Neuron (in vitro differentiated cells): ENCODE measurements at regions not wholly inside any gene's neighbourhood (a gene's known extent, or its start where the extent isn't known, plus 50 kb on each side); places are given as distances from the start of the nearest gene placed in this dataset.

Experiments
- H2AFZ ChIP-seq: one replicate; pipeline ENCODE4 v1.6.1; 2013; ENCODE audit warnings: low read depth, mild to moderate bottlenecking, inconsistent platforms, low read length, moderate library complexity
- H3K27me3 ChIP-seq: one replicate; pipeline ENCODE4 v1.6.1; 2013; ENCODE audit warnings: low read length; ENCODE audit not compliant: insufficient read depth
- H3K36me3 ChIP-seq: one replicate; pipeline ENCODE4 v1.6.1; 2013; ENCODE audit warnings: low read length; ENCODE audit not compliant: insufficient read depth
- H3K4me1 ChIP-seq: one replicate; pipeline ENCODE4 v1.6.1; 2013; ENCODE audit warnings: low read length; ENCODE audit not compliant: insufficient read depth
- H3K4me3 ChIP-seq: 2 replicates; pipeline ENCODE4 v1.5.1; 2013; ENCODE audit warnings: mild to moderate bottlenecking, low read length, moderate library complexity
- H3K9me3 ChIP-seq: one replicate; pipeline ENCODE4 v1.6.1; 2013; ENCODE audit warnings: low read length

DNA sequence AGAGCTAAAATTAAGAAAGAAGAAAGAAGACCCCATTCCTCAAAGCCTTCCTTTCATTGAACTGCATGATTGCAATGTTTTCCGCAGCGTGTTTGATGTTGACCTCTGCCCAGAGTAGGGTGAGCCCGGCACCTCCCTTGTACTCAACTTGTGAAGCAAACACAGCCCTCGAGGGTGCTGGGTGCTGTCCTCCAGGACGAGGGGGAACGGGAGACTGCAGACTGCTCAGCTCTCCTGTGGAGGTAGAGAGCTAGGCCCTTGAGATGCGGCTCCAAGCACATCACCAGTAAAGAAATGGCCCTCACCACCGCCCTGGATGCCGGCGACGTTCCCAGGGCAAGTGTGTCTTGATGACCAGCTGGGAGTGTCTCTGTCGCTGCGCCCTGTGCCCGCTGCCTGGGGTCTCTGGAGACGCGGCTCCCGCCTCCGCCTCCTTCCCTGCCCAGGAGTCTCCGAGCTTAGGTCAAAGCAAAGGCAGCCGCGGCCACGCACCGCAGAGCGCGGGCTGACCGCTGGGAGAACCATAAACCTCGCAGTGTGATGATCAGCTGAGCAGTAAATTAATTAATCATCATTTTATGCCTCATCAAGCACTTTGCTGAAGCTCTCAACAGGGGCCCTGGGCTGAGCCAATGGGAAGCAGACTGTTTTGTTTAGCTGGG is 108.7 kb downstream of the IRX2 start:
- H3K9me3 ChIP-seq, result peaks cover 5% of the 10 kb centered on the region
- no peaks in the 10 kb centered on the region for H3K27me3 ChIP-seq
- no peak overlapping the region for H2AFZ ChIP-seq
- no peak overlapping the region for H3K4me3 ChIP-seq
- no peaks in the 10 kb centered on the region for H3K36me3 ChIP-seq
- H3K4me1 ChIP-seq, result peaks cover 7% of the 10 kb centered on the region

DNA sequence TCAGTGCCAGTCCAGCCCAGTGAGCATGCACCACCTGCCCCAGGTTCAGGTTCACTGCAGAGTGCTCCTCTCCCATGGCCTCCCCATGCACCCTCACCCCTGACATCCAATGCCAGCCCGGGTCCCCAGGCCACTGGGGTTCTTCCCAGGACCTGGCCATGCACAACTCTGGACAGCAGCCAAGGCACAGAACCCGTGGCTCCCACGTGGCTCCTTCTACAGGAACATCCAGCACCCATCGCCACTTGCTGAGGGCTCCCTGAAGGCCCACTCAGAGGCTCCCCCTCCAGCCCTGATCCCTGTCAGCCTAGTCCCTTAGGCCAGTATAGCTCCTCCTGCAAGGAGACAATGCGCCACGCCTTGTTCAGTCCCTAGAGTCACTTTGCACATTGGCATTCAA is 110.8 kb downstream of the IRX2 start:
- H2AFZ ChIP-seq, result no peak overlapping the region
- peaks cover 5% of the 10 kb centered on the region for H3K9me3 ChIP-seq
- H3K27me3 ChIP-seq, result no peaks in the 10 kb centered on the region
- peaks cover 7% of the 10 kb centered on the region for H3K4me1 ChIP-seq
- H3K36me3 ChIP-seq, result no peaks in the 10 kb centered on the region
- H3K4me3 ChIP-seq, result no peak overlapping the region

DNA sequence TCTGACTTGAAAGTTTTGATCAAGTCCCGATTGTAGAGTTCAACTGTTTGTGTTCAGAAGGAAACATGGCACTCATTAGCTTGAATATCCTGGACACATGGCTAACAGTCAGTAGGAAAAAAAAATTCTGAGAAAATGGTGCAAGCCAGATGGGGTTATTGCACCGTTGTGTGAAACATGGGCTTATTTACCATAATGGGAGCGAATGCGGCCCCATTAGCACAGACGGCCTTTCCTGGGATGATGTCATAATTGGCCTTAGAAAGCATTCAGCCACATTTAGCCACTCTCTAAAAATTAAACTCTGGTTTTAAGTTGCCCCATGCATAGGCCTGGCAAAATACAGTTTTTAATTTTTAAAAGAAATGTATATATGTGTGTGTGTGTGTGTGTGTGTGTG is 112.1 kb downstream of the IRX2 start:
- Histone ChIP-seq H3K27me3 (no peaks in the 10 kb centered on the region), H3K9me3 (peaks cover 2% of the 10 kb centered on the region), H2AFZ (no peak overlapping the region), H3K36me3 (no peaks in the 10 kb centered on the region), H3K4me3 (no peak overlapping the region), H3K4me1 (peaks cover 12% of the 10 kb centered on the region)

DNA sequence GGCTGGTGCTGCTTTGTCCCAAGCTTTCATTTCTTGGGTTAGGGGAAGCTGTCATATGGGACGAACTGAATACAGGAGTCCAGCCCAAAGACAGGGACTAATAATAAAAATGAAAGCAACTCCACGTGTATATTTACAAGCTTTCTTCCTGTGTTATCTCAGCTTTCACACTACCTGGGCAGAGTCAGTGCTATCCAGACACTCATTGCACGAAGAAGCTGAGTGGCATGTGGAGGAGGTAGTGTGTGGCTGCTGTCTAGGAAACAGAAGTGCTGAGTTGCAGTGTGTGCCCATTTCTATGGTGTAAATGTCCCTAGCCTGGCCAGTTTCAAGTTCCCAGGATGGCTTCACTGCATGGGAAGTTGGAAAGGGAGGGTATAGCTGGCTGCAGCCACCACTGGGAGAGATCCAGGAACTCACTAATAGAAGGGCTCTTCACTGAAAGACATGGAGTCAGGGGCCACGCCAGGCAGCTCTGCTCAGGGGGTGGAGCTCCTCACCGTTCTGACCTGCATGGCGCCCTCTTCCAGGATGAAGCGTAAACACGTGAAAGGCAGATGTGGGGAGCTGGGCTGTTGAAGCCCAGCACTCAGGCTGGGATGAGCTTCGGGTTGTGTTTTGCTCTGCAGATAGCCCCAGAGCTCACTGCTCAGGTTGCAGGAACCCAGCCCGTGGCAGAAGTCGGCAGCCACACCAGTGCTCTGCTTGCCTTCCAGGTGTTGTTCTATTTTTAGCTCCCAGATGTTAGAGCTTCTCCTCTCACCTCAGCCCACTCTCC is 116.9 kb downstream of the IRX2 start:
- Histone ChIP-seq H3K4me1 (peaks cover 16% of the 10 kb centered on the region), H3K9me3 (no peaks in the 10 kb centered on the region), H3K36me3 (no peaks in the 10 kb centered on the region), H2AFZ (no peak overlapping the region), H3K27me3 (no peaks in the 10 kb centered on the region), H3K4me3 (no peak overlapping the region)

- H3K4me1 ChIP-seq, result peaks cover 13% of the 10 kb centered on the region
- no peaks in the 10 kb centered on the region for H3K9me3 ChIP-seq
- H3K4me3 ChIP-seq, result no peak overlapping the region
- no peaks in the 10 kb centered on the region for H3K27me3 ChIP-seq
- no peaks in the 10 kb centered on the region for H3K36me3 ChIP-seq
- no peak overlapping the region for H2AFZ ChIP-seq
Measured at GRCh38 chr5:2633992-2634391, 117.5 kb downstream of the IRX2 start.

- no peaks in the 10 kb centered on the region for H3K27me3 ChIP-seq
- no peak overlapping the region for H2AFZ ChIP-seq
- no peak overlapping the region for H3K4me3 ChIP-seq
- no peaks in the 10 kb centered on the region for H3K9me3 ChIP-seq
- no peaks in the 10 kb centered on the region for H3K36me3 ChIP-seq
- peaks cover 9% of the 10 kb centered on the region for H3K4me1 ChIP-seq
Measured at GRCh38 chr5:2631758-2632157, 119.7 kb downstream of the IRX2 start.

DNA sequence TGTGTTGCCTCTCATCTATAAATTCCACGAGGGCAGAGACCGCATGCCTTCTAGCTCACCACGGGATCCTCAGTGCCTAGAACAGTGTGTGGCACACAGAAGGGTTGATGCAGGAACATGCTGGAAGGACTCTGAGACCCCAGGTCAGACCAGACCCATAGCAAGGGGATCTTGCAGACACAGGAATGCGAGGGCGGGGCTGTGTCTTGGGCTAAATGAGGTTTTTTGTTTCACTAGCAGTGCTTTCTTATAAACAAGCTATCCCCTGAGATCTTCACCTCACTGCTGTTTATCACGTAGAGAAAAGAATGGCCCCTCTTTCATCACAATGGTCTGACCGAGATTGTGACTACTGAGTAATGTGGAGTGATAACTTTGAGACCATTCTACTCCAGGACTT is 122.4 kb downstream of the IRX2 start:
- Histone ChIP-seq H3K4me1 (peaks cover 4% of the 10 kb centered on the region), H3K36me3 (no peaks in the 10 kb centered on the region), H2AFZ (no peak overlapping the region), H3K4me3 (no peak overlapping the region), H3K9me3 (no peaks in the 10 kb centered on the region), H3K27me3 (no peaks in the 10 kb centered on the region)

DNA sequence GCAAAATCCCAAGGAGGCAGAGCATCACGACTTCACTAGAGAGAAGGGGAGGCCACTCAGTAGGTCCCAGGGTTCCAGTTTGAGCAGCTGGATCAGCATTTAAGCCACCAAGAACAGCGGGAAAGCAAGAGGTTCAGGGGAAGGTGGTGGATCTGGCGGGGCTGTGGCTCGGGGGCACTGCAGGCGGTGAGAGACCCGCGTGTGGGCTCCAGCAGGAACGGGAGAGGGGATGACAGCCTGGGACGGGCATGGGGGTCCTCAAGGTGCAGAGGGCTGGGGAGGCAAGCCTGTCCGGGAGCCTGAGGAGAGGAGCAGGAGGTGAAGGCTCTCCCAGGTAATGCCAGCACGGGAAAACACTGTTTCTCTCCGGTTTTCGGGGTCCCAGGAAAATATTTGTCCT is 123.6 kb downstream of the IRX2 start:
- Histone ChIP-seq H3K4me1 (peaks cover 4% of the 10 kb centered on the region), H3K27me3 (no peaks in the 10 kb centered on the region), H2AFZ (no peak overlapping the region), H3K9me3 (no peaks in the 10 kb centered on the region), H3K36me3 (no peaks in the 10 kb centered on the region), H3K4me3 (no peak overlapping the region)

GRCh38 chr5:2626572-2626971 is 124.9 kb downstream of the IRX2 start:
- H3K4me1 ChIP-seq, result peaks cover under 1% of the 10 kb centered on the region
- H3K36me3 ChIP-seq, result no peaks in the 10 kb centered on the region
- H3K27me3 ChIP-seq, result no peaks in the 10 kb centered on the region
- no peak overlapping the region for H3K4me3 ChIP-seq
- H2AFZ ChIP-seq, result no peak overlapping the region
- no peaks in the 10 kb centered on the region for H3K9me3 ChIP-seq

GRCh38 chr5:2622866-2623265 is 128.6 kb downstream of the IRX2 start:
- H3K9me3 ChIP-seq, result no peaks in the 10 kb centered on the region
- H3K4me1 ChIP-seq, result no peaks in the 10 kb centered on the region
- H3K4me3 ChIP-seq, result no peak overlapping the region
- H3K36me3 ChIP-seq, result no peaks in the 10 kb centered on the region
- no peaks in the 10 kb centered on the region for H3K27me3 ChIP-seq
- no peak overlapping the region for H2AFZ ChIP-seq

- Histone ChIP-seq H3K27me3 (no peaks in the 10 kb centered on the region), H3K4me1 (no peaks in the 10 kb centered on the region), H2AFZ (no peak overlapping the region), H3K9me3 (no peaks in the 10 kb centered on the region), H3K36me3 (no peaks in the 10 kb centered on the region), H3K4me3 (no peak overlapping the region)
Measured at GRCh38 chr5:2621631-2622030, 129.8 kb downstream of the IRX2 start.

GRCh38 chr5:2619216-2619615 is 132.3 kb downstream of the IRX2 start:
- H3K27me3 ChIP-seq, result no peaks in the 10 kb centered on the region
- H3K4me1 ChIP-seq, result no peaks in the 10 kb centered on the region
- H3K36me3 ChIP-seq, result no peaks in the 10 kb centered on the region
- no peaks in the 10 kb centered on the region for H3K9me3 ChIP-seq
- H2AFZ ChIP-seq, result no peak overlapping the region
- no peak overlapping the region for H3K4me3 ChIP-seq

- Histone ChIP-seq H3K9me3 (no peaks in the 10 kb centered on the region), H3K27me3 (no peaks in the 10 kb centered on the region), H3K4me1 (peaks cover 3% of the 10 kb centered on the region), H2AFZ (no peak overlapping the region), H3K36me3 (no peaks in the 10 kb centered on the region), H3K4me3 (no peak overlapping the region)
Measured at GRCh38 chr5:2617461-2617860, 134.0 kb downstream of the IRX2 start.

DNA sequence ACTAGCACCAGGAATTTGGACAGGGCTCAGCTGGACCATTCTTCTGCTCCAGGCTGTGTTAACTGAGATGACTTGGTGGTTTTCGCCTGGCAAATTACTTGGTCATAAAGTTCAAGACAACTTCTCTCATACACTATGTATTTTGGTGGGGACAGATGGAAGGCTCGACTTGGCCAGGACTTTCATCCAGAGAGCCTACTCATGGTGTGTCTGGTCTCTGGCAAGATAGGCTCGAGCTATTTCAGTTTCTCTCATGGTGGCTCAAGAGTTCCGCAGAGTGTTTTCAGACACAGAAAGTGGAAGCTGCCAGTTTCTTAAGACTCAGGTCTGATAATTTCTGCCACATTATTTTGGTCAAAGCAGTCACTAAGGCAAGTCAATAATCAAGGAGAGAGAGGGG is 135.6 kb downstream of the IRX2 start:
- H3K27me3 ChIP-seq, result no peaks in the 10 kb centered on the region
- no peak overlapping the region for H3K4me3 ChIP-seq
- no peak overlapping the region for H2AFZ ChIP-seq
- H3K36me3 ChIP-seq, result no peaks in the 10 kb centered on the region
- H3K9me3 ChIP-seq, result no peaks in the 10 kb centered on the region
- peaks cover 5% of the 10 kb centered on the region for H3K4me1 ChIP-seq
